ENCODE measurements at regions not wholly inside any gene's neighbourhood (a gene's known extent, or its start where the extent isn't known, plus 50 kb on each side); places are given as distances from the start of the nearest gene placed in this dataset.

GRCh38 chr18:44130376-44130942 is 550.2 kb upstream of the SETBP1 start:
- no peak for DNase-seq (ENCODE audit: low read depth in 2 of 2)

GRCh38 chr18:44133483-44133882 is 547.2 kb upstream of the SETBP1 start:
- no peak for DNase-seq (ENCODE audit: low read depth in 2 of 2)

- no peak for DNase-seq (ENCODE audit: low read depth in 2 of 2)
Measured at GRCh38 chr18:44134447-44134846, 546.2 kb upstream of the SETBP1 start.

- no peak for DNase-seq (ENCODE audit: low read depth in 2 of 2)
Measured at GRCh38 chr18:44135741-44136140, 544.9 kb upstream of the SETBP1 start.

- no peak for DNase-seq (ENCODE audit: low read depth in 2 of 2)
Measured at GRCh38 chr18:44136326-44136725, 544.4 kb upstream of the SETBP1 start.

- DNase-seq (ENCODE audit: low read depth in 2 of 2), result no peak
Measured at GRCh38 chr18:44143072-44143471, 537.6 kb upstream of the SETBP1 start.

- no peak for DNase-seq (ENCODE audit: low read depth in 2 of 2)
Measured at GRCh38 chr18:44149706-44150105, 531.0 kb upstream of the SETBP1 start.

GRCh38 chr18:44153981-44154380 is 526.7 kb upstream of the SETBP1 start:
- no peak for DNase-seq (ENCODE audit: low read depth in 2 of 2)

GRCh38 chr18:44156126-44156525 is 524.6 kb upstream of the SETBP1 start:
- no peak for DNase-seq (ENCODE audit: low read depth in 2 of 2)

GRCh38 chr18:44156776-44157335 is 523.8 kb upstream of the SETBP1 start:
- DNase-seq (ENCODE audit: low read depth in 2 of 2), result no peak

GRCh38 chr18:44170208-44170880 is 510.3 kb upstream of the SETBP1 start:
- DNase-seq (ENCODE audit: low read depth in 2 of 2), result no peak

GRCh38 chr18:44171301-44171700 is 509.4 kb upstream of the SETBP1 start:
- DNase-seq (ENCODE audit: low read depth in 2 of 2), result no peak

GRCh38 chr18:44175891-44176290 is 504.8 kb upstream of the SETBP1 start:
- DNase-seq (ENCODE audit: low read depth in 2 of 2), result no peak

GRCh38 chr18:44178476-44178875 is 502.2 kb upstream of the SETBP1 start:
- DNase-seq (ENCODE audit: low read depth in 2 of 2), result no peak

GRCh38 chr18:44179693-44180092 is 501.0 kb upstream of the SETBP1 start:
- no peak for DNase-seq (ENCODE audit: low read depth in 2 of 2)

GRCh38 chr18:44180683-44181082 is 500.0 kb upstream of the SETBP1 start:
- no peak for DNase-seq (ENCODE audit: low read depth in 2 of 2)

- no peak for DNase-seq (ENCODE audit: low read depth in 2 of 2)
Measured at GRCh38 chr18:44181951-44182747, 498.5 kb upstream of the SETBP1 start.

- DNase-seq (ENCODE audit: low read depth in 2 of 2), result no peak
Measured at GRCh38 chr18:44186001-44186400, 494.7 kb upstream of the SETBP1 start.

- no peak for DNase-seq (ENCODE audit: low read depth in 2 of 2)
Measured at GRCh38 chr18:44187090-44187489, 493.6 kb upstream of the SETBP1 start.

- no peak for DNase-seq (ENCODE audit: low read depth in 2 of 2)
Measured at GRCh38 chr18:44195394-44196140, 485.1 kb upstream of the SETBP1 start.

GRCh38 chr18:44197832-44198611 is 482.7 kb upstream of the SETBP1 start:
- DNase-seq (ENCODE audit: low read depth in 2 of 2), result no peak

All from activated CD8-positive, alpha-beta memory T cell treated with anti-CD3 and anti-CD28 coated beads for 4 hours (primary cell).